BE2C (cell line): ENCODE measurements at regions not wholly inside any gene's neighbourhood (a gene's known extent, or its start where the extent isn't known, plus 50 kb on each side); places are given as distances from the start of the nearest gene placed in this dataset.
"Not testable (repeated sequence)": the region's sequence is repeated elsewhere in the genome, so short reads cannot be mapped to it uniquely, and the experiment has no call there.

Experiments used
- DNase-seq: peaks from one replicate; pipeline ENCODE4 v3.0.0-alpha.2; 2020
- H3K27me3 ChIP-seq: fragments of 250-450 bp; sonication (Bioruptor Pico); 2 replicates; pipeline ENCODE4 v1.5.1; 2020; ENCODE audit warnings: mild to moderate bottlenecking
- H3K36me3 ChIP-seq: fragments of 250-450 bp; sonication (Bioruptor Pico); 2 replicates; pipeline ENCODE4 v1.5.1; 2020; ENCODE audit warnings: mild to moderate bottlenecking
- H3K4me1 ChIP-seq: fragments of 250-450 bp; sonication (Bioruptor Pico); 2 replicates; pipeline ENCODE4 v1.5.1; 2020
- H3K4me3 ChIP-seq: 2 replicates; pipeline ENCODE4 v1.5.1; 2011; ENCODE audit warnings: low read depth, low read length
- H3K9me3 ChIP-seq: fragments of 250-450 bp; sonication (Bioruptor Pico); 2 replicates; pipeline ENCODE4 v1.5.1; 2020
- CTCF ChIP-seq: IDR thresholded peaks from 2 replicates; pipeline ENCODE4 v1.5.1; 2012; ENCODE audit warnings: mild to moderate bottlenecking, low read depth, low read length

GRCh38 chr5:56725711-56726411 is 89.5 kb upstream of the MAP3K1 start:
- no peaks in the 10 kb centered on the region for H3K27me3 ChIP-seq
- no peak overlapping the region for H3K4me3 ChIP-seq
- H3K4me1 ChIP-seq, result no peaks in the 10 kb centered on the region
- H3K36me3 ChIP-seq, result no peaks in the 10 kb centered on the region
- no peak for TF ChIP-seq CTCF
- DNase-seq, result no peak
- no peaks in the 10 kb centered on the region for H3K9me3 ChIP-seq

GRCh38 chr5:56724857-56725256 is 90.5 kb upstream of the MAP3K1 start:
- H3K4me3 ChIP-seq, H3K27me3 ChIP-seq, H3K36me3 ChIP-seq, H3K9me3 ChIP-seq, H3K4me1 ChIP-seq, DNase-seq: not testable (repeated sequence)

- H3K9me3 ChIP-seq, result no peaks in the 10 kb centered on the region
- H3K4me3 ChIP-seq, result no peak overlapping the region
- no peaks in the 10 kb centered on the region for H3K36me3 ChIP-seq
- no peak for TF ChIP-seq CTCF
- DNase-seq, result no peak
- H3K4me1 ChIP-seq, result no peaks in the 10 kb centered on the region; the same call in none of the 2 replicates
- no peaks in the 10 kb centered on the region for H3K27me3 ChIP-seq
Measured at GRCh38 chr5:56722317-56722716, 93.0 kb upstream of the MAP3K1 start.

GRCh38 chr5:56717253-56717987 is 97.9 kb upstream of the MAP3K1 start:
- DNase-seq, result no peak
- H3K4me3 ChIP-seq, result no peak overlapping the region
- no peaks in the 10 kb centered on the region for H3K9me3 ChIP-seq
- no peaks in the 10 kb centered on the region for H3K36me3 ChIP-seq
- no peak for TF ChIP-seq CTCF
- H3K27me3 ChIP-seq, result no peaks in the 10 kb centered on the region
- H3K4me1 ChIP-seq, result peaks cover 20% of the 10 kb centered on the region

GRCh38 chr5:56715986-56716385 is 99.4 kb upstream of the MAP3K1 start:
- 0 out of 2 replicates have a peak, but pooled peaks cover 2% of the 10 kb centered on the region for H3K9me3 ChIP-seq
- H3K36me3 ChIP-seq, result no peaks in the 10 kb centered on the region
- no peak overlapping the region for H3K4me3 ChIP-seq
- no peaks in the 10 kb centered on the region for H3K27me3 ChIP-seq
- H3K4me1 ChIP-seq, result peaks cover 34% of the 10 kb centered on the region
- TF ChIP-seq CTCF, result no peak
- no peak for DNase-seq

- TF ChIP-seq CTCF, result no peak
Measured at GRCh38 chr5:56712895-56713591, 102.3 kb upstream of the MAP3K1 start.

More at GRCh38 chr5:56712895-56713591, 102.3 kb upstream of the MAP3K1 start:
- DNase-seq, result peak; percentile 24
- H3K9me3 ChIP-seq, result 0 out of 2 replicates have a peak, but pooled peaks cover 2% of the 10 kb centered on the region
- H3K27me3 ChIP-seq, result no peaks in the 10 kb centered on the region
- H3K4me1 ChIP-seq, result peaks cover 36% of the 10 kb centered on the region
- H3K36me3 ChIP-seq, result no peaks in the 10 kb centered on the region
- H3K4me3 ChIP-seq, result 0 out of 2 replicates have a peak overlapping the region, but pooled peaks have one; percentile 6
